NCI-H524 (cell line): ENCODE measurements at regions not wholly inside any gene's neighbourhood (a gene's known extent, or its start where the extent isn't known, plus 50 kb on each side); places are given as distances from the start of the nearest gene placed in this dataset.

ENCODE experiments used
- DNase-seq, 2 experiments: peaks; one replicate each; lab custom pipeline; 2025; lab: John Stamatoyannopoulos, UW

DNA sequence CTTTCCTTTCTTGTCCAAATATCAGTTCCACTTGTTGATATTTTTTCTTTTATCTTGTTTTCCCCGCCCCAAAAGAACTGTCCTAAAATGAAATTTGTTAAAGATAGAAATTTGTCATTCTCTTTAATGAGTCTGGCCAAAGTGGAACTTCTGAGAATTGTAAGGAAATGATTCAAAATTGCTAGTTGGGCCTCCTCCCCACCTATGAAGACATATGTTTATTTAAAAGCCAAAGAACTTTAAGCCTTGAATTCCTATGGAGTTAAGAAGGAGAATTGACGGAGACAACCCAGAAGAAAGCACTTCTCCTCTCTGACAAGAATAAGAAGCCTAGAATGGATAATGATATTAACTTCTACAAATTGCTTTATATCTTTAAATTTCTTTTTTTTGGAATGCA is 59.1 kb upstream of the ALDH1A1 start:
- DNase-seq = no peak

GRCh38 chr9:73011181-73011750 is 58.4 kb upstream of the ALDH1A1 start:
- no peak for DNase-seq

GRCh38 chr9:73009649-73010288 is 56.9 kb upstream of the ALDH1A1 start:
- peak; percentile 41 to 66 for DNase-seq

DNA sequence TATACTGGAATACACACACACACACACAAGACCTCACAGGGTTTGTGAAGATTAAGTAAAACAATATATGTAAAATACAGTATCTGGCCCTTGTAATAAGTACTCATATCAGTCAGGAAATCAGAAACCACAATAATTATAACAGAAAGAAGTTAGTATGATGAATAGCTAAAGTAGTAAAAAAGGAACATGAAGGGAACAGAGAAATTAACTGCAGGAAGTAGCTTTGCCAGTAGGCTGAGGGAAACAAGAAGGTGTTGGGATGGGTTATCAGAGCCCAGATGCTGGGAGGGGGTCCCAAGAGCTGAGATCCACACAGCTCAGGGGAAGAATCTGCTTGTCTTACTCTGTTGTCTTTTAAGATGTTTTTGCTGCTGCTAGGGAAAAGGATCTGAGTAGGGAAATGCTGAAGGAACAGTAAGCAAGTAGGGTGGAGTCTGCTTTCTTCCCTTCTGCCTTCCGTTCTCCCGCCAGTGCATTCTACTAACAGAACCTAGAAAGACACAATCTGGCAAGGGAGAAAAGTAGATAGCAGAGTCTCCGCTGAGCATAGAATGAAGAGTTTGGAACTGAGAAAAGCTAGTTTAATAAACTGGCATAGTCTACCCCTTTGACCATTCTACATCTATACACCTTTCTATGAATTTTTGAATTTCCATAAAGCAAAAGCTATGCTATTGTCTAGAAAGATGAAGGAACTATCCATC is 55.3 kb upstream of the ALDH1A1 start:
- no peak for DNase-seq

GRCh38 chr9:73006986-73007385 is 54.1 kb upstream of the ALDH1A1 start:
- DNase-seq = no peak
